MCF 10A (cell line): ENCODE measurements at regions not wholly inside any gene's neighbourhood (a gene's known extent, or its start where the extent isn't known, plus 50 kb on each side); places are given as distances from the start of the nearest gene placed in this dataset.

Source experiments
- BruUV-seq: library from RNA; stranded (reverse); fragments of 400-500 nt; replicated peaks from 2 replicates; lab custom pipeline; 2021; lab: Mats Ljungman, UMichigan
- CTCF ChIA-PET: fragments of 300-600 bp; sonication (Branson Sonifier 250); formaldehyde crosslinking; extraction: SDS; loops from one replicate; lab custom pipeline; 2021; ENCODE audit warnings: antibody characterized with exemption, inconsistent platforms; lab: Yijun Ruan, JAX
- POLR2A ChIA-PET: fragments of 300-600, 350-650 bp; sonication (Branson Sonifier 250); formaldehyde crosslinking; extraction: SDS; loops from one replicate; lab custom pipeline; 2020; ENCODE audit warnings: antibody characterized with exemption, inconsistent platforms; lab: Yijun Ruan, JAX
- DNase-seq: peaks from one replicate; pipeline ENCODE4 v3.0.0-alpha.2; 2018; ENCODE audit not compliant: unreplicated experiment
- H3K27ac Mint-ChIP-seq: one replicate; pipeline ENCODE4 v1.8.0; 2022; ENCODE audit warnings: mild to moderate bottlenecking, low read depth, mixed read lengths; ENCODE audit not compliant: unreplicated experiment
- H3K27me3 Mint-ChIP-seq: one replicate; pipeline ENCODE4 v1.8.0; 2022; ENCODE audit warnings: mixed read lengths; ENCODE audit not compliant: insufficient read depth, unreplicated experiment
- H3K36me3 Mint-ChIP-seq: one replicate; pipeline ENCODE4 v1.8.0; 2022; ENCODE audit warnings: mild to moderate bottlenecking, moderate library complexity, mixed read lengths; ENCODE audit not compliant: insufficient read depth, unreplicated experiment
- H3K4me1 Mint-ChIP-seq: one replicate; pipeline ENCODE4 v1.8.0; 2022; ENCODE audit warnings: mixed read lengths; ENCODE audit not compliant: insufficient read depth, unreplicated experiment
- H3K4me3 Mint-ChIP-seq: one replicate; pipeline ENCODE4 v1.8.0; 2022; ENCODE audit warnings: mild to moderate bottlenecking, moderate library complexity, mixed read lengths; ENCODE audit not compliant: unreplicated experiment
- H3K9me3 Mint-ChIP-seq: one replicate; pipeline ENCODE4 v1.8.0; 2022; ENCODE audit warnings: mixed read lengths; ENCODE audit not compliant: unreplicated experiment
- CTCF ChIP-seq: fragments of 200-600 bp; IDR thresholded peaks from one replicate; pipeline ENCODE4 v1.8.0; 2022; ENCODE audit warnings: antibody characterized with exemption, mild to moderate bottlenecking; ENCODE audit not compliant: unreplicated experiment
- intact Hi-C: fragments of 100-400 bp; cut with micrococcal nuclease; formaldehyde crosslinking; loops from 2 replicates; pipeline ENCODE4 v1.14.1; 2022

GRCh38 chr3:5754602-5755001, 567.1 kb downstream of the EDEM1 start:
- Mint-ChIP-seq H3K36me3 (no peaks in the 10 kb centered on the region), H3K4me3 (no peak overlapping the region), H3K9me3 (no peaks in the 10 kb centered on the region), H3K27ac (no peak overlapping the region), H3K4me1 (peaks cover 9% of the 10 kb centered on the region), H3K27me3 (peaks cover 17% of the 10 kb centered on the region)
- intact Hi-C loops = no loop called here
- no TSS peak for BruUV-seq
- CTCF ChIA-PET = interaction anchor here (0.6 kb wide), 1 partner anchor 303 kb away, joined by 4 read pairs; no protein-coding TSS in a partner anchor
- TF ChIP-seq CTCF = no peak
- DNase-seq = no peak
- POLR2A ChIA-PET = no interaction called here

- no peaks in the 10 kb centered on the region for H3K36me3 Mint-ChIP-seq
- TF ChIP-seq CTCF = no peak
- ChIA-PET POLR2A (no interaction called here), CTCF (interaction anchor here (0.7 kb wide), 1 partner anchor 30 kb away, joined by 5 read pairs; no protein-coding TSS in a partner anchor)
- BruUV-seq = no TSS peak
- no peak overlapping the region for H3K27ac Mint-ChIP-seq
- peaks cover 17% of the 10 kb centered on the region for H3K27me3 Mint-ChIP-seq
- DNase-seq = no peak
- no peak overlapping the region for H3K4me3 Mint-ChIP-seq
- H3K4me1 Mint-ChIP-seq = peaks cover 5% of the 10 kb centered on the region
- no peaks in the 10 kb centered on the region for H3K9me3 Mint-ChIP-seq
- intact Hi-C loops = no loop called here
These were observed 568.9 kb downstream of the EDEM1 start for GRCh38 chr3:5756443-5756842.

GRCh38 chr3:5757213-5757804, 569.8 kb downstream of the EDEM1 start:
- no TSS peak for BruUV-seq
- no peak for DNase-seq
- Mint-ChIP-seq H3K36me3 (no peaks in the 10 kb centered on the region), H3K4me1 (peaks cover 5% of the 10 kb centered on the region), H3K9me3 (no peaks in the 10 kb centered on the region), H3K27ac (no peak overlapping the region), H3K27me3 (peaks cover 17% of the 10 kb centered on the region), H3K4me3 (no peak overlapping the region)
- ChIA-PET CTCF (interaction anchor here (1.0 kb wide), 1 partner anchor 19 kb away, joined by 3 read pairs; no protein-coding TSS in a partner anchor), POLR2A (no interaction called here)
- intact Hi-C loops = no loop called here
- TF ChIP-seq CTCF = no peak

- TF ChIP-seq CTCF = no peak
- intact Hi-C loops = no loop called here
- no peak overlapping the region for H3K27ac Mint-ChIP-seq
- H3K9me3 Mint-ChIP-seq = no peaks in the 10 kb centered on the region
- H3K4me1 Mint-ChIP-seq = peaks cover 5% of the 10 kb centered on the region
- BruUV-seq = no TSS peak
- no peak for DNase-seq
- CTCF ChIA-PET = interaction anchor here (0.7 to 1.0 kb wide), 4 partner anchors 9 to 332 kb away, joined by 3 to 4 read pairs (median 3); no protein-coding TSS in a partner anchor
- no peaks in the 10 kb centered on the region for H3K36me3 Mint-ChIP-seq
- peaks cover 17% of the 10 kb centered on the region for H3K27me3 Mint-ChIP-seq
- H3K4me3 Mint-ChIP-seq = no peak overlapping the region
- POLR2A ChIA-PET = interaction anchor here (2.1 kb wide), 1 partner anchor 9 kb away, joined by 8 read pairs; no protein-coding TSS in a partner anchor
These were observed 571.2 kb downstream of the EDEM1 start for GRCh38 chr3:5758699-5759098.
